ENCODE measurements at regions not wholly inside any gene's neighbourhood (a gene's known extent, or its start where the extent isn't known, plus 50 kb on each side); places are given as distances from the start of the nearest gene placed in this dataset.

- no peaks in the 10 kb centered on the region for H3K36me3 ChIP-seq (ENCODE audit: low read depth)
These were observed 374.3 kb downstream of the TMX3 start for GRCh38 chr18:68340606-68341005.

DNA sequence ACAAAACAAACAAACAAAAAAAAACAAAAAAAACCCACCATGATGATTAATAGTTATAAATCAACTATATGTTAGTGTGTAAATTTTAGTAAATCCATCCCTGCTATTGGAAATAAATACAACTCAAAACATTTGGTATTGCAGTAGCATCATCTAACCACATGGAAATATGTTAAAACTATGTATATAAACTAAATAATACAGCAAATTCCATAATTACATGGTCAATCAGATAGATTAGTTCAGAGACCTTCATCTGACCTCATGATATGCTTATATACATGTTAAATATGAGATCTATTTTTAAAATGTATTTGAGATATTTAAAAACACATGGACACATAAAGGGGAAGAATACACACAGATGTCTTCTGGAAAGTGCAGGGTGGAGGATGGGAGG, 384.2 kb downstream of the TMX3 start:
- Histone ChIP-seq H3K27ac (no peak overlapping the region), H3K9me2 (ENCODE audit: insufficient read depth) (no peaks in the 10 kb centered on the region), H3K4me1 (ENCODE audit: insufficient read depth) (no peaks in the 10 kb centered on the region), H2AFZ (no peak overlapping the region), H3K27me3 (replicated peaks; ENCODE audit: insufficient read depth) (no peaks in the 10 kb centered on the region), H3K4me2 (ENCODE audit: unreplicated experiment) (no peak overlapping the region), H3K79me2 (ENCODE audit: insufficient read depth) (no peaks in the 10 kb centered on the region), H3K9me3 (ENCODE audit: low read depth) (no peaks in the 10 kb centered on the region), H3F3A (ENCODE audit: insufficient read depth) (no peaks in the 10 kb centered on the region), H3K36me3 (ENCODE audit: low read depth) (no peaks in the 10 kb centered on the region), H3K9ac (no peak overlapping the region), H3K4me3 (no peak overlapping the region), H4K20me1 (ENCODE audit: insufficient read depth) (no peaks in the 10 kb centered on the region)
- DNase-seq = no peak
- TF ChIP-seq EZH2phosphoT487 (IDR thresholded peaks at IDR 0.05; ENCODE audit: insufficient read depth, low read depth) = no peak
- no peak for TF ChIP-seq EZH2 (IDR thresholded peaks at IDR 0.05; ENCODE audit: insufficient read depth, poor library complexity, severe bottlenecking)
- in situ Hi-C loops (cut with MboI) = no loop called here

More at GRCh38 chr18:68340606-68341005, 374.3 kb downstream of the TMX3 start:
- in situ Hi-C loops (cut with MboI) = no loop called here
- 93% methylated on average over 1 of the region's 1 CpG for WGBS, 2 experiments (ENCODE audit: low coverage in 1 of 2, low lambda C conversion rate in 2 of 2, missing lambda C conversion rate in 2 of 2)
- H4K20me1 ChIP-seq (ENCODE audit: insufficient read depth) = no peaks in the 10 kb centered on the region
- DNase-seq = no peak
- no peaks in the 10 kb centered on the region for H3K9me2 ChIP-seq (ENCODE audit: insufficient read depth)
- no peaks in the 10 kb centered on the region for H3K9me3 ChIP-seq (ENCODE audit: low read depth)
- no peak overlapping the region for H3K4me3 ChIP-seq
- H3K27ac ChIP-seq = no peak overlapping the region
- H3K9ac ChIP-seq = no peak overlapping the region
- no peaks in the 10 kb centered on the region for H3F3A ChIP-seq (ENCODE audit: insufficient read depth)
- H3K27me3 ChIP-seq (replicated peaks; ENCODE audit: insufficient read depth) = no peaks in the 10 kb centered on the region
- H3K4me2 ChIP-seq (ENCODE audit: unreplicated experiment) = no peak overlapping the region
- no peak overlapping the region for H2AFZ ChIP-seq
- H3K79me2 ChIP-seq (ENCODE audit: insufficient read depth) = no peaks in the 10 kb centered on the region
- no peak for TF ChIP-seq EZH2 (IDR thresholded peaks at IDR 0.05; ENCODE audit: insufficient read depth, poor library complexity, severe bottlenecking)
- no peak for TF ChIP-seq EZH2phosphoT487 (IDR thresholded peaks at IDR 0.05; ENCODE audit: insufficient read depth, low read depth)
- H3K4me1 ChIP-seq (ENCODE audit: insufficient read depth) = no peaks in the 10 kb centered on the region

- no peak for DNase-seq
- Histone ChIP-seq H3K9ac (no peak overlapping the region), H3K9me3 (ENCODE audit: low read depth) (no peaks in the 10 kb centered on the region), H3K79me2 (ENCODE audit: insufficient read depth) (no peaks in the 10 kb centered on the region), H3K4me2 (ENCODE audit: unreplicated experiment) (no peak overlapping the region), H3K27me3 (replicated peaks; ENCODE audit: insufficient read depth) (no peaks in the 10 kb centered on the region), H4K20me1 (ENCODE audit: insufficient read depth) (no peaks in the 10 kb centered on the region), H2AFZ (no peak overlapping the region), H3K36me3 (ENCODE audit: low read depth) (no peaks in the 10 kb centered on the region), H3K4me1 (ENCODE audit: insufficient read depth) (no peaks in the 10 kb centered on the region), H3K4me3 (no peak overlapping the region), H3K27ac (no peak overlapping the region), H3K9me2 (ENCODE audit: insufficient read depth) (no peaks in the 10 kb centered on the region), H3F3A (ENCODE audit: insufficient read depth) (no peaks in the 10 kb centered on the region)
- TF ChIP-seq EZH2 (IDR thresholded peaks at IDR 0.05; ENCODE audit: insufficient read depth, poor library complexity, severe bottlenecking) (no peak), EZH2phosphoT487 (IDR thresholded peaks at IDR 0.05; ENCODE audit: insufficient read depth, low read depth) (no peak)
- in situ Hi-C loops (cut with MboI) = no loop called here
These were observed 391.0 kb downstream of the TMX3 start for GRCh38 chr18:68323921-68324320.

GRCh38 chr18:68316636-68317035, 398.3 kb downstream of the TMX3 start:
- TF ChIP-seq EZH2 (IDR thresholded peaks at IDR 0.05; ENCODE audit: insufficient read depth, poor library complexity, severe bottlenecking) = no peak
- no peak for TF ChIP-seq EZH2phosphoT487 (IDR thresholded peaks at IDR 0.05; ENCODE audit: insufficient read depth, low read depth)
- Histone ChIP-seq H3K9me3 (ENCODE audit: low read depth) (no peaks in the 10 kb centered on the region), H3K27ac (peak overlapping the region; percentile 19; the same call in 1 of the 2 replicates), H3K9ac (peak overlapping the region; percentile 70), H3K36me3 (ENCODE audit: low read depth) (no peaks in the 10 kb centered on the region), H3K4me3 (peak overlapping the region; percentile 76), H3F3A (ENCODE audit: insufficient read depth) (no peaks in the 10 kb centered on the region), H3K9me2 (ENCODE audit: insufficient read depth) (no peaks in the 10 kb centered on the region), H4K20me1 (ENCODE audit: insufficient read depth) (no peaks in the 10 kb centered on the region), H3K4me1 (ENCODE audit: insufficient read depth) (peaks cover 5% of the 10 kb centered on the region; the same call in 1 of the 2 replicates), H3K79me2 (ENCODE audit: insufficient read depth) (no peaks in the 10 kb centered on the region), H3K27me3 (replicated peaks; ENCODE audit: insufficient read depth) (no peaks in the 10 kb centered on the region), H3K4me2 (ENCODE audit: unreplicated experiment) (peak overlapping the region; percentile 95), H2AFZ (peak overlapping the region; percentile 99)
- 3 to 4% methylated on average over 3 of the region's 3 CpGs for WGBS, 2 experiments (ENCODE audit: low coverage in 1 of 2, low lambda C conversion rate in 2 of 2, missing lambda C conversion rate in 2 of 2)
- peak; percentile 64 for DNase-seq
- in situ Hi-C loops (cut with MboI) = no loop called here

GRCh38 chr18:68314403-68314802, 400.5 kb downstream of the TMX3 start:
- Histone ChIP-seq H3K27ac (no peak overlapping the region), H3K9ac (no peak overlapping the region), H3K4me2 (ENCODE audit: unreplicated experiment) (no peak overlapping the region), H3K4me1 (ENCODE audit: insufficient read depth) (peaks cover 5% of the 10 kb centered on the region; the same call in 1 of the 2 replicates), H3F3A (ENCODE audit: insufficient read depth) (no peaks in the 10 kb centered on the region), H3K36me3 (ENCODE audit: low read depth) (no peaks in the 10 kb centered on the region), H2AFZ (peak overlapping the region; percentile 5; the same call in 1 of the 2 replicates), H3K79me2 (ENCODE audit: insufficient read depth) (no peaks in the 10 kb centered on the region), H3K4me3 (no peak overlapping the region), H3K9me3 (ENCODE audit: low read depth) (no peaks in the 10 kb centered on the region), H3K27me3 (replicated peaks; ENCODE audit: insufficient read depth) (no peaks in the 10 kb centered on the region), H4K20me1 (ENCODE audit: insufficient read depth) (no peaks in the 10 kb centered on the region), H3K9me2 (ENCODE audit: insufficient read depth) (no peaks in the 10 kb centered on the region)
- DNase-seq = peak; percentile 4
- TF ChIP-seq EZH2phosphoT487 (IDR thresholded peaks at IDR 0.05; ENCODE audit: insufficient read depth, low read depth) (no peak), EZH2 (IDR thresholded peaks at IDR 0.05; ENCODE audit: insufficient read depth, poor library complexity, severe bottlenecking) (no peak)
- in situ Hi-C loops (cut with MboI) = no loop called here
- WGBS, 2 experiments (ENCODE audit: low coverage in 1 of 2, low lambda C conversion rate in 2 of 2, missing lambda C conversion rate in 2 of 2) = 72 to 86% methylated on average over 4 of the region's 4 CpGs

Measured in GM23248 (cell line).